ENCODE measurements at regions not wholly inside any gene's neighbourhood (a gene's known extent, or its start where the extent isn't known, plus 50 kb on each side); places are given as distances from the start of the nearest gene placed in this dataset.

DNA sequence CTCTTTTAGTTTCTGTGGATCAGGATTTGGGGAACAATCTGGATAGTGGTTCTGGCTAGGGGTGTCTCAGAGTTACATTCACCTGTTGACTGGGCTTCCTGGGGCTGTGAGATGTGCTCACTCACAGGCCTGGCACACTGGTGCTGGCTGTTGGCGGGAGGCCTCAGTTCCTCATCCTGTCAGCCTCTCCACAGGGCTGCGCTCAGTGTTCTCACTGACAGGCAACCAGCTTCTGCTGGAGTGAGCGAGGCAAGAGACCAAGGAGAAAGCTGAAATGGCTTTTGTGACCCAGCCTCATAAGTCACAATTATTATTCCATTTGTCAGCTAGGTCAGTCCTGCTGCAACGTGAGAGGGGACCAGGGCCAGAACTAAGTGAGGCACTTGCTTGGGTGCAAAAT lies 180.6 kb upstream of the GLI2 start:
- DNase-seq: no peak

DNA sequence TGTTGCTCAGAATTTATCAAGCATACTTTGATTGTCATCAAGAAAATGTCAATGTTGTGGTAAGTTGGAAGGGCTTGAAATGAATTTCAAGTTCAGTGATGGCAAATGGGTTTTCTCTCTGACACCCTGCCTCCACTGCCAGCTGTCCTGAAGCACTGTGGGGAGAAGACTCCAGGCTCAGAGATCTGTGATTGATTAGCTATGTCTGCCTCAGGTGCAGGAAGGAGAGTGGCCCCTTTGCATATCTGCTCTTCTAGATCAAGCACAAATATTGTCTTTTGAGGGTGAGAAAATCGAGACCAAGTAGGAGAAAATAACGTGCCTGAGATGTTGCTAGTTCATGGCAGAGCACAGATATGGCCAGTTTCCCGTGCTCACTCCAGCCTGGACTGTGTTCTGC lies 178.8 kb upstream of the GLI2 start:
- DNase-seq: peak; percentile 64 to 85

DNA sequence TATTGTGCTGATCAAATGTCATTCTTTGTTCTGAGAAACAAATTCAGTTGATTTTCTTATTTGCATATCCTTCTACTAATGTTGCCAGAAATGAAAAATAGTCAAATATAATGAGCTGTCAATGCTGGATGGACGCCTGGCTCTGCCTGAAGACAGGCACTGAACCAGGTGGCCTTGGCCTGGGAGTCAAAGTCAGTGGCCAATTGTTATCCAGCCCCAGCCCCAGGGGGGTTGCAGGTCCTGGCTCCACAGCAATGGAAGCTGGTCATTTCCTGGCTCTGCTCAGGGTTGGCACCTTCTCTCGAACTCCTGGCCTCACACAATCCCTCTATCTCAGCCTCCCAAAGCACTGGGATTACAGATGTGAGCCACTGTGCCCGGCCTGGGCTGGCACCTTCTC lies 176.8 kb upstream of the GLI2 start:
- DNase-seq: peak; percentile 85 to 86

DNA sequence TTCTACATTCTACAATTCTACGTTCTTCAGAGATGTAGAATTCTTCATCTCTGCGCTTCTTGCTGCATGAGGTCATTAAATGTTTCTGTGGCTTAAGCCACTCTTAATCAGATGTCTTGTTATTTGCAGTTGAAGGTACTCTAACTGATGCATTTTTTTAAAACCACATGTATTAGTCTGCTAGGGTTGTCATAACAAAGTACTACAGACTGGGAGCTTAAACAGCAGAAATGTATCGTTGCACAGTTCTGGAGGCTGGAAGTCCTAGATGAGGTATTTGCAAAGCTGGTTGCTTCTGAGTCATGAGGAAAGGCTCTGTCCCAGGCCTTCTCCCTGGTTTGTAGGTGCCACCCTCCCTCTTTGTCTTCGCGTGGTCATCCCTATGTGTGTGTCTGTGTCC lies 176.3 kb upstream of the GLI2 start:
- no peak for DNase-seq

DNA sequence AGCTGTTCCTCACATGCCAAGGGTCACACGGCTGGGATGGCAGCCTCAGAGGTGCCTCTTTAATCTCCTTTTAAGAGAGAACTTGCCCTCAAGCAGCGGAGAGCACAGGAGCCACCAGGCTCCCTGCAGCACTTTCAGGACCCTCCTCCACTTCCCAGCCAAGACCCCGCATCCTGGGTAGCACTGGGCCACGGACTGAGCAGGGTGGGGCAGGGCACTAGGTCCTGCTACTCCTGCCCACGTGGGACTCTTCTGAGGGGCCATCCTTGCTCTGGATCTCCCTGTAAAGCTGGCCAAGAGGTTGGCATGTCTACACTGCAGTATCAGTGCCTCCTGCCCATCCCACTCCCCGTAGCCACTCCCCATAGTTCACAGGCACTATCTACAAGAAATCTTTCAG lies 175.3 kb upstream of the GLI2 start:
- DNase-seq: no peak

DNA sequence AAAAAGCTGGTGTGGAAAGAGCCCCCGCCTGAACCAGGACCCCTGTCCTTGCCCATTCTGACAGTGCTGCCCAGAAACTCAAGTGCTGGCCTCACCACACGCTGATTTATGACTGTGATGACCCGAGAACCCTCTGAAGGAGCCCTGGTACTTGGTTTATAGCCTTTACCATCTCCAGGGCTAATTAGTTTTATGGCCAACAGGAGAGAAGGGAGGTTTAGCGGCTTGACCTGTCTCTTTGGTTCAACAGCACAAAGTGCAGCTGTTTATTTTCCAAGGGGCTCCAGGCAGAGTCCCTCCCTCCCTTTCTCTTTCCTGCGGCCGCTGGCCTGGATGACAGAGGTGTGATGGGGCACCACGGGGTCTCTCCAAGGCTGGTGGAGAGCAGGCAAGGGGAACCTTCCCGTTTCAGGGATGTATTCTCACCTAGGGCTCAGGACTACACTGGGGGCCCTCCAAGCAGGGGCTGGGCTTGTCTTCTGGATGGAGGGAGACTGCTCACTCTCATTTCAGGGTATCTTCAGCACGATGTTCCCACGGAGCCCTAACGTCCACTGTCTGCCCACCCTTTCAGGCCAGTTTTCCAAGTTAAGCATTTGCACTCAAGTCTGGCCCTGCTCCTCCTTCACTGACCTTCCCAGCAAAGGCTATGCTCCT lies 174.2 kb upstream of the GLI2 start:
- no peak for DNase-seq

DNA sequence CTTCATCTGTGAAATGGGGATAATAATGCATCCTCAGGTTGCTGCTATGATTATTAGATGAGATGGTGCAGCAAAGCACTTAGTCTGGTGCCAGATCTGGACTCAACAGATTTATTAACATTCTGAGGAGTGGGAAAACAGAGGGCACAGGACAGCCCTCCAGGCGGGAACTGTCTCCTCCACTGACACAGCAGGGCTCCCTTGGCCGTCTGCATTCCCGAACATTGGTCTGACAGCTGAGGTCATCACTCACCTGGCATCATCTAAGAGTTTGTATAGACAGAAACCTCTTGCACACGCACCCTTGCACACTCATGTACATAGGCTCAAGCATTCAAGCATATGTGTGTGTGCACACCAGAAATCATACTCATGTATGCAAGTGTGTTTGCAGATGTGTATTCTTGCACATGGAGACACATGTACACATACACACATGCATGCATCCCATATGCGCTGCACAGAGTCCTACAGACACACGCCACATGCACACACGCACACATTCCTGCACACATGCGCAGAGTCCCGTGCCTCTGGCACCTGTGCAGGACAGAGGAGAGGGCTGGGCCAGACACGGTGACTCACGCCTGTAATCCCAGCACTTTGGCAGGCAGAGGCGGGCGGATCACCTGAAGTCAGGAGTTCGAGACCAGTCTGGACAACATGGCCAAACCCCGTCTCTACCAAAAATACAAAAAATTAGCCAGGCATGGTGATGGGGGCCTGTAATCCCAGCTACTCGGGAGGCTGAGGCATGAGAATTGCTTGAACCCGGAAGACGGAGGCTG lies 173.3 kb upstream of the GLI2 start:
- DNase-seq: no peak

DNA sequence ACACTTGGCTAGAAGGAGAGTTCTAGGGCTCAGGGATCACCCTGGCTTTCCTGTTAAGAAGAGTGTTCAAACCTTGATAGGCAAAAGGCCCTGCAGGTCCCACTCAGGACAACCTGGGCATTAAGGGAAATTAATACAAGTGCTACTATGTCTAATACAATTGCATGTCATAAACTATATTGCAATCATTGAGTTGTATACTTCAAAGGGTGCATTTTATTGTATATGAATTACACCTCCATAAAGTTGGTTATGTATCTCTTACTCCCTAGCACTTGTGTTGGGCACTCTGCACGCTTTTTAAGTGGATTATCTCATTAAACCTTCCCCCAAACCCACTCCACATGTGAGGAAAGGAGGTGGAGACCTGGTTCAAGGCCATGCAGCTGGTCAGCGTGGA lies 172.1 kb upstream of the GLI2 start:
- DNase-seq: no peak

DNA sequence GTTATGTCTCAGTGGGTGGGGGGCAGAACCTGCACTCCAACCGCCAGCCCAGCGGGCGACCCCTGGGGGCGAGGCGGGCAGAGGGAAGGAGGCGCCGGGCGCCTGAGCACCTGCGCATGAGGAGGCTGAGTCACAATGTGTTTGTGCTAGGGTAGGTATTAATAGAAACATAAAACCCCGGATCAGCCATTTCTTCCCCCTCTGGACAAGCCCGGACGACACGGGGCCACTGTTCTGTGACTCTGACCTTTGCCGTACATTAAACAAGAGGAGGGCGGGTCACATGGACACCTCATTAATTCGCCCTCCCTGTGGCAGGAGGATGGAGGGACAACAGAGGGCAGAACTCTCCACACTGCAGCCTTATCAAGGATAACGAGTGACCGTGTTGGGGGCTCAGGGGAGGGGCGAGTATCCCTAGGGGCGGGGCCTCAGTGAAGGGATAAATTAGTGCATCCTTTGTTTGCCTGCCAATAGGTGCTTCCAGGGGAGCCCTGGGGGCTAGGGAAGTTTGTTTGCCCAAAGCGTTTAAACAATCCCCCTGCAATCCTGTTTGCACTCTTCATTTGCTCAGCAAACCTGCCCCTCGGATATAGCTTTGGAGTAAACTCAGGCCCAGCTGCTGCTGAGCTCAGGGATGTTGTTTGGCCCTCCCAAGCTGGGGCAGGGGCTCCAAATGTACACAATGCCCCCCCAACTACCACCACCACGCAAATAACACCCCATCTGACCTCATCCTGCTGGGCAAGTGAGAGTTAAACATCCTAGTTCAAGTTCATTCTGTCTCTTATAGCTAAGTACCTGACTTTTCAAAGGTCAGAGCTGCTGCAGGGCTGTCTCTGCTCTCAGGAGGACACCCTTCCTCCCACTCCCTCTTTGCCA lies 171.2 kb upstream of the GLI2 start:
- peak; percentile 40 to 47 for DNase-seq

DNA sequence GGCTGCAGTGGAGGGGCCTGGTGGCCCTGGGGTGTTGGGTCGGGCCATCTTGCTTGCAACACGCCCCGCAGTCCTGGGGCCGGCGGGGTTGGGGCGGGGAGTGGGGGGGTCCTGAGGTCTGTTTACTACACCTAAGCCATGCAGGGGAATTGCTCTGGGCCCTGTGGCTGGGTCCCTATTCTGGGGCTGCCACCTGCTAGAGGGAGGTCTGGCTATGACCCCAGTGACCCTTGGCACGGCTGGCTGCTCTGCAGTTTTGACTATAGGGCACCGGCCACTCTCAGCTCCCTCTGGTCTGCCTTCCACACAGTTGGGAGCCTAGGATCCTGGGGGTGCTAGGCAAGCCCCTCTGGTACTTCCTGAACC lies 170.6 kb upstream of the GLI2 start:
- DNase-seq: no peak

DNA sequence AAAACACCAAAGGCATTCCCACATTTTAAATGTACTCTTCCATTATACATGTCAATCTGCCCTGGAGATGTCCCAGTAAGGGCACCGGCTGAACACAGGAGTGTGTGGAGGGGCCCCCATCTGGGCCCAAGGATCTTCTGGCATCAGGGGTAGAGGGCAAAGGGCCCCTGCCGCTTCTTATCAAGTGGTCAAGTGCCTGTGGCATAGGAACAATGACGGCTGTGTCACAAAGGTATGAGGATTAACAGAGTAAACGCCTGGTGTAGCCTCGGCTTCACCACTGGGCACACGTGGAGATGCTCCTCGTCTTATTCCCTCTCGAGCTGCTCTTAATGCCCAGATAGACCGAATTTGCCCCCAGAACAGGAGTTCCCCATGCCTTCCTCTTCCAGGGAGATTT lies 169.7 kb upstream of the GLI2 start:
- no peak for DNase-seq

DNA sequence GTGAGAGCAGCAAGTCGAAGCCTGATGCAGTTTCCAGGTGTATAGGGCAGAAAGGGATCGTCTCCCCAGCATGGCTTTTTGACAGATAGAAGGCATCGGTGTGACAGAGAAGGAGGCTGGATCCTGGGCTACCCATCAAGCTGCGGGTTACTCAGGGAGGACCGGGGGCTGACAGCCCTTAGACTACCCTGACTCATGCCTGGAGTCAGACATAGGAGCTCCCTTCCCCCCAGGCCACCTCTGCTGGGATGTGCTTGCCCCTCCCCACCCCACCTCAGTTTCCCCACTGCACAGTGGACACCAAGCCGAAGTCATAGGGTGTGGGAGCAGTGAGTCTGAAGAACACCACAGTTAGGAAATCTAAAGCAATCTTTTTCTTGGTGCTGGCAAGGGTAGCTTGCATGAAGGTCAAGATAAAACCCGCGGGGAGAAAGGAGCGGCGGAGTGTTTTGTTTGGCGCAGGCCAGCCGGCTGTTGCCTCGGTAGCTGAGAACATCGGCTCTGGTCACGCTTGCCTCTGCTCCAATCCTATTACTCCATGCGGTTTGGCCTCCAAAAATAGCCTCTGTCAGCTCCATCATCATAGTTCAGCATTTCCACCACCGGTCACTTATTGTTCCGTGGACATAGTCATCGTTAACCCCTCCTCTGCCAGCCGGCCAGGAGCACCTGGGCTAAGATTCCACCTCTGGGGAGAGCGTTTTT lies 169.2 kb upstream of the GLI2 start:
- DNase-seq: no peak

DNA sequence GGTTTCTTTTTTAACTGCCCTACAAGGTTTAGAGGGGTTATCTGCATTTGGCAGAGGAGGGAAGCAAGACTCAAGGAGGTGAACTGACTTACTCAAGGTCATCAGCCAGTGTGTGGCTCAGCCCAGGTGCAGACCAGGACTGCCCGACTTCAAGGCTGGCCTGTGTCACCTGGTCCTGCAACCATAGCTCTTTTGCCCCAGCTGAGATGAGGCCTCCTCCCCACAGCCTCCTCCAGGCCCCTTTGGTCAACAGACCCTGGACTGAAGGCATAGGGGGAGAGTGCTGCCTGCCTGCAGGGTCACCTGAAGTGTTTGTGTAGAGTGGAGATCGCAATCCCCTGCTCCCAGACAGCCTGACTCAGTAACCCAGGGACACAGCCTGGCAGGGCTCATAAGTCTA lies 168.5 kb upstream of the GLI2 start:
- DNase-seq: no peak

DNA sequence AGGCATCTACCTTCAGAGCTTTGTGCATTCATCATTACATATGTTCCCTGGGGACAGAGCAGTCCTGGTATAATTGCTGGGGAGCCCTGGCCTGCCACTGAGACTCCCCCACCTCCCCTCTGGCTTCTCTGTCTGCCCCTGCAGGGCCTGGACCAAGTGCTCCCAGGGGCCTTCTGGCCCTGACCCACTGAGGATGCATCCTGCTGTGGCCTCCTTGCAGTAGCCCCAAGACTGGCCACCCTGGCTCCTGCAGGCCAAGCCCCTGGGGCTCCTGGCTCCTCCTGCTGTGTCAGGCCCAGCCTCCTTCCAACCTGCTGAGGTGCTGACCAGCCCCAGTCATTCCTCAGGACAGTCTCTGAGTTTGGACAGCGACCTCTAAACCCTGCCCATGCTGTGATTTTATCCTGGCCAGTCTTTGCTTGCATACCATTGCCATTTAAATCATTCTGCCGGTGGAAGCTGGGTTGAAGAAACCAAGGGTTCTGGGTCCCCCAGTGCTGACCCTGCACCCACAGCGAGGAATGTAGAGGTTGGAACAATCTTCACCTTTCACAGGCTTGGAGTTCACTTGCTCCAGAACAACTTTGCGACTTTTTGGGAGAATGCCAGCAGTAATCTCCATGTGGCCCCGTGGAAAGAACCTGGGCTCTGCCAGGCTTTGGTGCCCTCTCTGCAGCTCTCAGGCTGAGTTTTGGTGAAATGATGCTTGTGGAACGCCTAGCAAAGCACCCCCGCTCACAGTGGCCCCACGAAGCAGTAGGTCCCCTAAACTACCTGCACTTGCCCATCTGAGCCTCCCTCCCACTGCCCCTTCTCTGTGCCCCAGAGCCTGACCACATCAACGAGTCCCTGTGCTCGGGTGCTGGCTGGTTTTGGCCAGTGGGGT lies 167.3 kb upstream of the GLI2 start:
- no peak for DNase-seq

DNA sequence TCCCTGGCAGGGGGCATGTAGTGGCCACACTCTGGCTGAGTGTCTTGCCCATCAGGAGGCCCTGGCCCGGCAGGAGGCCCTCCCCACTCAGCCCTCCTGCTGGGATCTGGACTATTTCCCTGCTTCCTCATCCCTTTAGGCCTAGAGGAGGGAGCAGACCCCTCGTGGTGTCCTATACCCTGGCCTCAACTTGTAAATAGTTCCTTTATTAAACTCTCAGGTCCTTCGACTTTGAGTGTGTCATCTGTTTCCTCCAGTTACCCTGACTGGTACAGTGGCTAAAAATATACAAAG lies 166.7 kb upstream of the GLI2 start:
- peak in 1 of 2 experiments; percentile 51 for DNase-seq

DNA sequence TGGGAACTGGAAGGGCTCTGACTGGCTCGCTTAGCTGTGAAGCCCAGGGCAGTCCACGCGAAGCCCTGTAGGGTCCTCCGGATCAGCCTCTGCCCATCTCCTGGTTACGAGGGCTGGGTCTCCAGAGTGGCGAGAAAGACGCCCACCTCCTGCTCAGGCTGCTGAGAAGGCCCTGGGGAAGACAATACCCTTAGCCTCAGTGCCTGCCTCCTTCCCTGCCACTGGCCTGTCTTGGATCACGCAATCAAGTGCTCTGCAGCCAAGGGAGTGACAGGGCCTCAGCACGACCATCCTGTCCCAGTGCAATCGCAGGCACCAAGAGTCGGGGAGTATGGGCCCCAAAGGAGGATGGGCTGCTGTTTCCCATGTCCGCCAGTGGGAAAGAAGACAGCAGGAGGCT lies 165.7 kb upstream of the GLI2 start:
- no peak for DNase-seq

DNA sequence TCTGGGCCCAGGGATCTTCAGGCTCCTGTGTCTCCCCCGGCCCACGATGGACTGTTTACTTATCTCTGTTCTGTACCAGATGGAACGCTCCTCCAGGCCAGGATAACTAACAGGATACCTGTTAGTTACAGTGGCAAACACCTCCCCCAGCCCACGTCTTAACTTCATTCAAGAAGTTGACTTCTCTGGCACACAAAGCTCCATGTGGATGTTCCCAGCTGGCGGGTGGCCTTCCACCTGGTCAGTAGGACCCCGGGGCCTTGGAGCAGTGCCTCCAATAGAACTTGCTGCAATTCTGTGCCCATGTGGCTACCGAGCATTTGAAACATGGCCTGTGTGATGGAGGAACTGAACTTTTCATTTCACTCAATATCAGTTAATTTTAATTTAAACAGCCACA lies 165.1 kb upstream of the GLI2 start:
- no peak for DNase-seq

DNA sequence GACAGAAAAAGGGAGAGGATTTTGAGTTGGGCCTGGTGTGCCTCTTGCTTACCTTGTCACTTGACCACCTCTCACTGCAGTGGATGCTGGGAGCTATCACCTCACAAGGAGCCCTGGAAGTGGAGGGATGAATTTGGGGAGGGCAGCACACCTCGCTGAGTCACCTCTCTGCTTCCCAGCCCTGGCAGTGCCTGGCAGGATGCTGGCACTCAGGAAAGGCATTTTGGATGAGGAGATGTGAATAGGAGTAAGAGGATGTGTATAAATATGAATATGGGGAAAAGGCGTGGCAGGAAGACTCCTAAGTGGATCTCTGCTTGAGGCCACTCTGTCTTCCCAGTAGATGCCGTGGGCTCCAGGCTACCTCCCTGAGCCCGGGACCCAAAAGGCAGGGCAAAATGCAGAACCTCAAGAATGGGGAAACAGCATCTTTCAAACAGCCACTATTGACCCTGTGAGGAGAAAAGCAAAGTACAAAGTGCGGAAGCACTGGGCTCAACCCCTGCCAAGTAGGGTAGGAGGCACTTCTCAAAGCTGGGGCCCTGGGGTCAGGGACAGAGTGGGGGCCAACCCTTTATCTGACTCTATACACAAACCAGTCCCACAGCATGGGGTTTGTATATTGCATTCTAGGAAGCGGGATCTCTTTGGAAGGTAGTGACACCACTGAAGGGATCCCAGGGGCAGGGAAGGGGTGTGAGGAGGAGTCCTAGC lies 164.5 kb upstream of the GLI2 start:
- no peak for DNase-seq

DNA sequence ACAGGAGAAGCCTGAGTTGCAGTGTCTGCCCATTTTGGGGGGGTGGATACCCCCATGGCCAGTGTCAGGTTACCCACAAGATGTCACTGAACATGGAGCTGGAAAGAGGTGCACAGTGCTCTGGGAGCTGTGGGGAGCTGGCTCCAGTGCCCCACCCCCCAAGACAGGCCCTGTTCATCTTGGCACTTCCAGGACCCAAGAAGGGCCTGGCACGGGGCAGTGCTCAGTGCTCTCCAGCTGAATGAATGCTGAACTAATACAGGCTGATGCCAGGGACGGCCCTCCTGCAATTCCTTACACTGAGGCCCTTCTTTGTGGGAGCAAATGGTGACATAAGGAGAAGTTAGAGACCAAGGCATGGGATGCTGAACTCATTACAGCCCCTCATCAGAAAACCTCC lies 163.4 kb upstream of the GLI2 start:
- DNase-seq: no peak

DNA sequence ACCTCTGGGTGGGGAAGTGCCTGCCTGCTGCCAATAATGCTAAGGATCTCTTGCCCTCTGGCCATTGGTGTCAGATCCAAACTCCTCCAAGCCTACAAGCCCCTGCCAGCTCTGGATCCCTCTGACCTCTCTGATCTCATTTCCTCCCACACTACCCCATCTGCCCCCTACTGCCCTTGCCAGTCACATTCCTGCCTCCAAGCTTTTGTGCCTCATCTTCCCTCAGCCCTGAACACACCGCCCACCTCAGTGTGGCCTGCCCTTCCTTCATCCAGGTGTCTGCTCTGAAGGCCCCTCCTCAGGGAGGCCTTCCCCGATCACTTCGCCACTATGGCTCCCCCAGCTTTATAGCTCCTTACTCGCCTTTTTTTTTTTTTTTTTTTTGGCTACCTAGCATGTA lies 161.0 kb upstream of the GLI2 start:
- no peak for DNase-seq

DNA sequence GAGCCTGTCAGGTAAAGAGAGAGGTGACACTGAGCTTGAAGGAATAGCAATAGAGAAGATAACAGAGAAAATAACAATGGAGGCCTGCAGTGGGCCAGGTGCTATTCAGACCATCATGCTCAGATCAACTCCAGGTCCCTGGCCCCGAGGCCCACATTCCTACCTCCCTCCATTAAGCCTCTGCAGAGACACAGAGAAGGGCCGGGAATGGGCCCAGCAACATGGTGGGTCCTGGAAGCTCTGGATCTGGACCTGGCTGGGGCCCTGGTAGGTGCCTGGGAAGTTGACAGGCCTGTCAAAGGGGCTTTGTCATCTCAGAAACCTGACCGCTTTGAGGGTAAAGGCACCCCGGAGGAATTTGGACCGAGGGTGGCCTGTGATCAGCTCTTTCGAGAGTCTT lies 159.7 kb upstream of the GLI2 start:
- DNase-seq: no peak
